ENCODE measurements at regions not wholly inside any gene's neighbourhood (a gene's known extent, or its start where the extent isn't known, plus 50 kb on each side); places are given as distances from the start of the nearest gene placed in this dataset.

GRCh38 chr18:3350566-3351527, 88.9 kb downstream of the MYL12B start (continued):
- no peak for TF ChIP-seq BHLHE40 (IDR thresholded peaks at IDR 0.05; ENCODE audit: low read depth, low read length)

- H3K27me3 ChIP-seq (ENCODE audit: control insufficient read depth, insufficient read depth, low read length), result no peaks in the 10 kb centered on the region
- no peak overlapping the region for H2BK120ac ChIP-seq (ENCODE audit: low read depth, low read length)
- intact Hi-C loops (cut with micrococcal nuclease) (no loop called here), in situ Hi-C loops (cut with MboI; ENCODE audit: low sequenced_read_pairs) (no loop called here), dilution Hi-C loops (cut with HindIII; ENCODE audit: low sequenced_read_pairs, unreplicated experiment) (no loop called here)
- H3K14ac ChIP-seq (replicated peaks; ENCODE audit: low read depth, low read length), result no peak overlapping the region
- H2BK20ac ChIP-seq (ENCODE audit: low read depth, low read length), result no peak overlapping the region
- POLR2A ChIA-PET (ENCODE audit: unreplicated experiment), result no interaction called here
- H3K27ac ChIP-seq (ENCODE audit: insufficient read depth, low read length), result no peak overlapping the region
- TF ChIP-seq CEBPB (IDR thresholded peaks at IDR 0.05; ENCODE audit: low read depth, low read length), result no peak
- TF ChIP-seq POLR2A (IDR thresholded peaks at IDR 0.05; ENCODE audit: low read depth, low read length), result no peak
- no peak for TF ChIP-seq MAZ (IDR thresholded peaks at IDR 0.05; ENCODE audit: borderline replicate concordance, low read depth, low read length)
- TF ChIP-seq, protein P1, sequence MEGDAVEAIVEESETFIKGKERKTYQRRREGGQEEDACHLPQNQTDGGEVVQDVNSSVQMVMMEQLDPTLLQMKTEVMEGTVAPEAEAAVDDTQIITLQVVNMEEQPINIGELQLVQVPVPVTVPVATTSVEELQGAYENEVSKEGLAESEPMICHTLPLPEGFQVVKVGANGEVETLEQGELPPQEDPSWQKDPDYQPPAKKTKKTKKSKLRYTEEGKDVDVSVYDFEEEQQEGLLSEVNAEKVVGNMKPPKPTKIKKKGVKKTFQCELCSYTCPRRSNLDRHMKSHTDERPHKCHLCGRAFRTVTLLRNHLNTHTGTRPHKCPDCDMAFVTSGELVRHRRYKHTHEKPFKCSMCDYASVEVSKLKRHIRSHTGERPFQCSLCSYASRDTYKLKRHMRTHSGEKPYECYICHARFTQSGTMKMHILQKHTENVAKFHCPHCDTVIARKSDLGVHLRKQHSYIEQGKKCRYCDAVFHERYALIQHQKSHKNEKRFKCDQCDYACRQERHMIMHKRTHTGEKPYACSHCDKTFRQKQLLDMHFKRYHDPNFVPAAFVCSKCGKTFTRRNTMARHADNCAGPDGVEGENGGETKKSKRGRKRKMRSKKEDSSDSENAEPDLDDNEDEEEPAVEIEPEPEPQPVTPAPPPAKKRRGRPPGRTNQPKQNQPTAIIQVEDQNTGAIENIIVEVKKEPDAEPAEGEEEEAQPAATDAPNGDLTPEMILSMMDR (conservative IDR thresholded peaks at IDR 0.05; ENCODE audit: low read depth, low read length), result no peak
- no peak for TF ChIP-seq BHLHE40 (IDR thresholded peaks at IDR 0.05; ENCODE audit: low read depth, low read length)
- no peak overlapping the region for H3K4ac ChIP-seq (ENCODE audit: low read depth, low read length)
- no peak overlapping the region for H4K5ac ChIP-seq (ENCODE audit: low read depth, low read length)
- H4K20me1 ChIP-seq (ENCODE audit: insufficient read depth, low read length), result no peaks in the 10 kb centered on the region
- no peak overlapping the region for H4K8ac ChIP-seq (ENCODE audit: low read depth in 2 of 2, low read length in 2 of 2)
- peak; percentile 4 for DNase-seq
- no peak overlapping the region for H4K91ac ChIP-seq (ENCODE audit: insufficient read depth, low read depth, low read length)
- whole genome bisulfite sequencing, 2 experiments (ENCODE audit: extremely low coverage in 2 of 2, insufficient read length in 1 of 2), result no CpG with 5 or more reads among the region's 4 CpGs
- no peak overlapping the region for H2AK9ac ChIP-seq (replicated peaks; ENCODE audit: low read depth, low read length, poor library complexity)
- H2AK5ac ChIP-seq (ENCODE audit: low read depth, low read length), result no peak overlapping the region
- BruUV-seq (replicated peaks), result no TSS peak
- no peak overlapping the region for H3K56ac ChIP-seq (ENCODE audit: extremely low read depth, insufficient read depth, low read length)
- no peak overlapping the region for H2BK5ac ChIP-seq (ENCODE audit: low read depth, low read length, poor library complexity, severe bottlenecking)
- H3K18ac ChIP-seq (ENCODE audit: low read depth, low read length), result no peak overlapping the region
- ATAC-seq (ENCODE audit: low read depth), result no peak
- H3K9me1 ChIP-seq (ENCODE audit: insufficient read depth, low read length), result no peaks in the 10 kb centered on the region
- H2BK15ac ChIP-seq (ENCODE audit: low read depth, low read length), result no peak overlapping the region
- H3K79me1 ChIP-seq (ENCODE audit: low read depth in 1 of 2, low read length in 2 of 2), result no peaks in the 10 kb centered on the region
- H3K4me3 ChIP-seq (ENCODE audit: insufficient read depth, low read depth, low read length), result no peak overlapping the region
- no peak overlapping the region for H2AFZ ChIP-seq (replicated peaks; ENCODE audit: low read length, poor library complexity)
- H3K36me3 ChIP-seq (ENCODE audit: control insufficient read depth, insufficient read depth, low read length), result no peaks in the 10 kb centered on the region
- no peaks in the 10 kb centered on the region for H3K4me1 ChIP-seq (ENCODE audit: control insufficient read depth, insufficient read depth, low read length)
- no peak overlapping the region for H3K9ac ChIP-seq (ENCODE audit: low read depth, low read length)
- no peaks in the 10 kb centered on the region for H3K9me3 ChIP-seq (ENCODE audit: control insufficient read depth, insufficient read depth, low read length)
- CTCF ChIA-PET, result no interaction called here
- H3K23ac ChIP-seq (ENCODE audit: low read depth, low read length), result no peak overlapping the region
- no peak overlapping the region for H3K4me2 ChIP-seq (ENCODE audit: low read depth, low read length)
Measured at GRCh38 chr18:3354506-3354905, 92.6 kb downstream of the MYL12B start.

All from IMR-90 (cell line).